Thymus (tissue), 11 donors: ENCODE measurements at regions not wholly inside any gene's neighbourhood (a gene's known extent, or its start where the extent isn't known, plus 50 kb on each side); places are given as distances from the start of the nearest gene placed in this dataset.

Source experiments
- DNase-seq, 9 donors: peaks; one replicate each; pipeline ENCODE4 v3.0.0-alpha.2; 2013; ENCODE audit warnings: low spot score in 9 of 9, low read depth in 6 of 9, missing footprints in 1 of 9
- H3K27ac ChIP-seq, 2 donors: one replicate each; pipeline ENCODE4 v1.5.1; 2013; ENCODE audit warnings: control low read depth in 1 of 2, low read depth in 1 of 2, low read length in 1 of 2, mild to moderate bottlenecking in 1 of 2, moderate library complexity in 1 of 2
- H3K27me3 ChIP-seq, 2 donors: one replicate each; pipeline ENCODE4 v1.5.1; 2013; ENCODE audit warnings: low read length in 1 of 2; ENCODE audit not compliant: control insufficient read depth in 2 of 2, insufficient read depth in 1 of 2
- H3K36me3 ChIP-seq, 2 donors: one replicate each; pipeline ENCODE4 v1.5.1; 2013; ENCODE audit warnings: low read length in 1 of 2, mild to moderate bottlenecking in 1 of 2, moderate library complexity in 1 of 2; ENCODE audit not compliant: control insufficient read depth in 2 of 2, insufficient read depth in 2 of 2
- H3K4me1 ChIP-seq, 2 donors: one replicate each; pipeline ENCODE4 v1.5.1; 2013; ENCODE audit warnings: low read length in 2 of 2; ENCODE audit not compliant: control insufficient read depth in 2 of 2, insufficient read depth in 2 of 2
- H3K4me3 ChIP-seq, 2 donors: one replicate each; pipeline ENCODE4 v1.5.1; 2013; ENCODE audit warnings: low read length in 2 of 2, control low read depth in 1 of 2, mild to moderate bottlenecking in 1 of 2
- H3K9me3 ChIP-seq, 2 donors: one replicate each; pipeline ENCODE4 v1.5.1; 2013; ENCODE audit warnings: low read length in 1 of 2, mild to moderate bottlenecking in 1 of 2; ENCODE audit not compliant: control insufficient read depth in 2 of 2, insufficient read depth in 1 of 2
- WGBS: extraction: QIAGEN DNeasy Blood & Tissue Kit; methylation state at CpG from one replicate; pipeline ENCODE4 v1.1.7; 2013; 5-methylcytosine and 5-hydroxymethylcytosine counted together
- donor health status: healthy.

- WGBS, result 87% methylated on average over 6 of the region's 6 CpGs
- H3K9me3 ChIP-seq, result no peaks in the 10 kb centered on the region
- H3K4me1 ChIP-seq, result no peaks in the 10 kb centered on the region
- DNase-seq, result no peak
- no peaks in the 10 kb centered on the region for H3K27me3 ChIP-seq
- H3K4me3 ChIP-seq, result no peak overlapping the region
- no peak overlapping the region for H3K27ac ChIP-seq
- no peaks in the 10 kb centered on the region for H3K36me3 ChIP-seq
Observed at GRCh38 chr1:224486801-224487583, 52.4 kb upstream of the WDR26 start.

- Histone ChIP-seq H3K9me3 (no peaks in the 10 kb centered on the region), H3K36me3 (no peaks in the 10 kb centered on the region), H3K27ac (no peak overlapping the region), H3K27me3 (no peaks in the 10 kb centered on the region), H3K4me1 (no peaks in the 10 kb centered on the region), H3K4me3 (no peak overlapping the region)
- WGBS, result 97% methylated on average over 2 of the region's 2 CpGs
- no peak for DNase-seq
Observed at GRCh38 chr1:224488806-224489499, 54.4 kb upstream of the WDR26 start.

GRCh38 chr1:224489534-224490365, 55.2 kb upstream of the WDR26 start:
- H3K4me1 ChIP-seq, result no peaks in the 10 kb centered on the region
- no peak overlapping the region for H3K27ac ChIP-seq
- no peaks in the 10 kb centered on the region for H3K27me3 ChIP-seq
- DNase-seq, result no peak
- H3K36me3 ChIP-seq, result no peaks in the 10 kb centered on the region
- WGBS, result 88% methylated on average over 5 of the region's 5 CpGs
- H3K9me3 ChIP-seq, result no peaks in the 10 kb centered on the region
- H3K4me3 ChIP-seq, result no peak overlapping the region

GRCh38 chr1:224490549-224491537, 56.2 kb upstream of the WDR26 start:
- 98% methylated on average over 7 of the region's 7 CpGs for WGBS
- Histone ChIP-seq H3K4me3 (no peak overlapping the region), H3K9me3 (no peaks in the 10 kb centered on the region), H3K27me3 (no peaks in the 10 kb centered on the region), H3K36me3 (no peaks in the 10 kb centered on the region), H3K4me1 (no peaks in the 10 kb centered on the region), H3K27ac (no peak overlapping the region)
- DNase-seq, result no peak

GRCh38 chr1:224492015-224492414, 57.4 kb upstream of the WDR26 start:
- Histone ChIP-seq H3K9me3 (peaks cover 0 to 7% of the 10 kb centered on the region in 2 donors), H3K4me3 (no peak overlapping the region), H3K27me3 (no peaks in the 10 kb centered on the region), H3K27ac (no peak overlapping the region), H3K4me1 (no peaks in the 10 kb centered on the region), H3K36me3 (no peaks in the 10 kb centered on the region)
- DNase-seq, result no peak
- WGBS, result 97% methylated on average over 1 of the region's 1 CpG

- no peaks in the 10 kb centered on the region for H3K36me3 ChIP-seq
- DNase-seq, result no peak
- 96% methylated on average over 2 of the region's 2 CpGs for WGBS
- H3K9me3 ChIP-seq, result peaks cover 0 to 7% of the 10 kb centered on the region in 2 donors
- no peak overlapping the region for H3K27ac ChIP-seq
- H3K27me3 ChIP-seq, result no peaks in the 10 kb centered on the region
- no peak overlapping the region for H3K4me3 ChIP-seq
- peaks cover 0 to 2% of the 10 kb centered on the region in 2 donors for H3K4me1 ChIP-seq
Observed at GRCh38 chr1:224492632-224493031, 58.0 kb upstream of the WDR26 start.

- Histone ChIP-seq H3K27ac (no peak overlapping the region), H3K9me3 (peaks cover 0 to 7% of the 10 kb centered on the region in 2 donors), H3K4me3 (no peak overlapping the region), H3K27me3 (no peaks in the 10 kb centered on the region), H3K36me3 (no peaks in the 10 kb centered on the region), H3K4me1 (peaks cover 0 to 8% of the 10 kb centered on the region in 2 donors)
- no peak for DNase-seq
- WGBS, result 76% methylated on average over 4 of the region's 4 CpGs
Observed at GRCh38 chr1:224493269-224493668, 58.7 kb upstream of the WDR26 start.

GRCh38 chr1:224494343-224494742, 59.7 kb upstream of the WDR26 start:
- Histone ChIP-seq H3K27ac (no peak overlapping the region), H3K36me3 (no peaks in the 10 kb centered on the region), H3K4me3 (no peak overlapping the region), H3K27me3 (no peaks in the 10 kb centered on the region), H3K9me3 (peaks cover 0 to 7% of the 10 kb centered on the region in 2 donors), H3K4me1 (peaks cover 0 to 14% of the 10 kb centered on the region in 2 donors)
- no peak for DNase-seq
- 97% methylated on average over 2 of the region's 2 CpGs for WGBS
